Osteocyte (in vitro differentiated cells): ENCODE measurements at regions not wholly inside any gene's neighbourhood (a gene's known extent, or its start where the extent isn't known, plus 50 kb on each side); places are given as distances from the start of the nearest gene placed in this dataset.

ENCODE experiments used
- DNase-seq: peaks from one replicate; pipeline ENCODE4 v3.0.0; 2021; ENCODE audit warnings: mixed read lengths; ENCODE audit not compliant: unreplicated experiment; ENCODE audit errors: extremely low spot score
- H3K27ac Mint-ChIP-seq: one replicate; pipeline ENCODE4 v1.8.0; 2021; ENCODE audit warnings: mild to moderate bottlenecking, mixed read lengths; ENCODE audit not compliant: unreplicated experiment
- H3K27me3 Mint-ChIP-seq: one replicate; pipeline ENCODE4 v1.8.0; 2021; ENCODE audit warnings: mixed read lengths; ENCODE audit not compliant: unreplicated experiment
- H3K36me3 Mint-ChIP-seq: one replicate; pipeline ENCODE4 v1.8.0; 2021; ENCODE audit warnings: mixed read lengths; ENCODE audit not compliant: unreplicated experiment
- H3K4me1 Mint-ChIP-seq: one replicate; pipeline ENCODE4 v1.8.0; 2021; ENCODE audit warnings: mixed read lengths; ENCODE audit not compliant: unreplicated experiment
- H3K4me3 Mint-ChIP-seq: one replicate; pipeline ENCODE4 v1.8.0; 2021; ENCODE audit warnings: mild to moderate bottlenecking, moderate library complexity, mixed read lengths; ENCODE audit not compliant: unreplicated experiment
- H3K9me3 Mint-ChIP-seq: one replicate; pipeline ENCODE4 v1.8.0; 2021; ENCODE audit warnings: mixed read lengths; ENCODE audit not compliant: unreplicated experiment
- CTCF ChIP-seq: fragments of 200-600 bp; sonication (generic); IDR thresholded peaks from 2 replicates; pipeline ENCODE4 v1.5.0; 2021; ENCODE audit warnings: antibody characterized with exemption, mild to moderate bottlenecking, moderate library complexity

GRCh38 chr12:76641073-76641472 lies 81.5 kb upstream of the OSBPL8 start:
- H3K27ac Mint-ChIP-seq = no peak overlapping the region
- H3K27me3 Mint-ChIP-seq = no peaks in the 10 kb centered on the region
- no peak for TF ChIP-seq CTCF
- H3K4me3 Mint-ChIP-seq = no peak overlapping the region
- no peaks in the 10 kb centered on the region for H3K9me3 Mint-ChIP-seq
- H3K36me3 Mint-ChIP-seq = no peaks in the 10 kb centered on the region
- no peaks in the 10 kb centered on the region for H3K4me1 Mint-ChIP-seq
- DNase-seq = no peak

GRCh38 chr12:76641961-76642360 lies 82.4 kb upstream of the OSBPL8 start:
- H3K36me3 Mint-ChIP-seq = no peaks in the 10 kb centered on the region
- H3K4me3 Mint-ChIP-seq = no peak overlapping the region
- no peak overlapping the region for H3K27ac Mint-ChIP-seq
- H3K27me3 Mint-ChIP-seq = no peaks in the 10 kb centered on the region
- no peak for TF ChIP-seq CTCF
- no peak for DNase-seq
- H3K4me1 Mint-ChIP-seq = no peaks in the 10 kb centered on the region
- H3K9me3 Mint-ChIP-seq = no peaks in the 10 kb centered on the region

- H3K27ac Mint-ChIP-seq = no peak overlapping the region
- TF ChIP-seq CTCF = no peak
- H3K27me3 Mint-ChIP-seq = no peaks in the 10 kb centered on the region
- H3K4me1 Mint-ChIP-seq = peaks cover 4% of the 10 kb centered on the region
- no peak overlapping the region for H3K4me3 Mint-ChIP-seq
- no peaks in the 10 kb centered on the region for H3K36me3 Mint-ChIP-seq
- no peak for DNase-seq
- H3K9me3 Mint-ChIP-seq = no peaks in the 10 kb centered on the region
These were observed 83.9 kb upstream of the OSBPL8 start for GRCh38 chr12:76643438-76643837.

- H3K4me3 Mint-ChIP-seq = no peak overlapping the region
- TF ChIP-seq CTCF = no peak
- H3K9me3 Mint-ChIP-seq = no peaks in the 10 kb centered on the region
- no peak overlapping the region for H3K27ac Mint-ChIP-seq
- no peaks in the 10 kb centered on the region for H3K36me3 Mint-ChIP-seq
- DNase-seq = no peak
- peaks cover 7% of the 10 kb centered on the region for H3K4me1 Mint-ChIP-seq
- H3K27me3 Mint-ChIP-seq = no peaks in the 10 kb centered on the region
These were observed 85.4 kb upstream of the OSBPL8 start for GRCh38 chr12:76644950-76645349.

- Mint-ChIP-seq H3K36me3 (no peaks in the 10 kb centered on the region), H3K9me3 (no peaks in the 10 kb centered on the region), H3K27ac (no peak overlapping the region), H3K4me1 (peaks cover 7% of the 10 kb centered on the region), H3K27me3 (no peaks in the 10 kb centered on the region), H3K4me3 (no peak overlapping the region)
- no peak for DNase-seq
- TF ChIP-seq CTCF = no peak
These were observed 86.4 kb upstream of the OSBPL8 start for GRCh38 chr12:76645934-76646333.
